ENCODE measurements at regions not wholly inside any gene's neighbourhood (a gene's known extent, or its start where the extent isn't known, plus 50 kb on each side); places are given as distances from the start of the nearest gene placed in this dataset.

DNA sequence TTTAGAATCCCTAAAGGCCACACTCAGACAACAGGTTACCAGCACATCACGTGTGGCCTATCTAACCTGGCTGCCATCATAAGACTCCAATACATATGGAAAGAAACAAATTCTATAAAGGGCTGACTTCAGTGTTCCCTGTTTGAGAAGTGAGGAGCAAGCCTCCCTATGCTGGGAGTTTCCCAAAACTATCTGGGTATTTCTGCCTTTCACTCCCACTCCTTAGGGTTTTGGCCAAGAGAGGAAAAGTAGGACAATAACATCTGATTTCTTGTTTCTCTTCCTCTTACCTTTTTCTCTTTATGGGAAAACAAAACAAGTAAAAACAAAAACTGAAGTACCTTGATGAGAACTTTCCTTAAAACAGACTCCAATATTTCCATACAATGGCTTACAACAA, 121.5 kb upstream of the COL8A1 start:
- DNase-seq (ENCODE audit: low read depth): no peak
- TF ChIP-seq, protein P1, sequence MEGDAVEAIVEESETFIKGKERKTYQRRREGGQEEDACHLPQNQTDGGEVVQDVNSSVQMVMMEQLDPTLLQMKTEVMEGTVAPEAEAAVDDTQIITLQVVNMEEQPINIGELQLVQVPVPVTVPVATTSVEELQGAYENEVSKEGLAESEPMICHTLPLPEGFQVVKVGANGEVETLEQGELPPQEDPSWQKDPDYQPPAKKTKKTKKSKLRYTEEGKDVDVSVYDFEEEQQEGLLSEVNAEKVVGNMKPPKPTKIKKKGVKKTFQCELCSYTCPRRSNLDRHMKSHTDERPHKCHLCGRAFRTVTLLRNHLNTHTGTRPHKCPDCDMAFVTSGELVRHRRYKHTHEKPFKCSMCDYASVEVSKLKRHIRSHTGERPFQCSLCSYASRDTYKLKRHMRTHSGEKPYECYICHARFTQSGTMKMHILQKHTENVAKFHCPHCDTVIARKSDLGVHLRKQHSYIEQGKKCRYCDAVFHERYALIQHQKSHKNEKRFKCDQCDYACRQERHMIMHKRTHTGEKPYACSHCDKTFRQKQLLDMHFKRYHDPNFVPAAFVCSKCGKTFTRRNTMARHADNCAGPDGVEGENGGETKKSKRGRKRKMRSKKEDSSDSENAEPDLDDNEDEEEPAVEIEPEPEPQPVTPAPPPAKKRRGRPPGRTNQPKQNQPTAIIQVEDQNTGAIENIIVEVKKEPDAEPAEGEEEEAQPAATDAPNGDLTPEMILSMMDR (conservative IDR thresholded peaks at IDR 0.05; ENCODE audit: low read depth, low read length): no peak
- H3K4me3 ChIP-seq (ENCODE audit: low read depth, low read length): no peak overlapping the region

DNA sequence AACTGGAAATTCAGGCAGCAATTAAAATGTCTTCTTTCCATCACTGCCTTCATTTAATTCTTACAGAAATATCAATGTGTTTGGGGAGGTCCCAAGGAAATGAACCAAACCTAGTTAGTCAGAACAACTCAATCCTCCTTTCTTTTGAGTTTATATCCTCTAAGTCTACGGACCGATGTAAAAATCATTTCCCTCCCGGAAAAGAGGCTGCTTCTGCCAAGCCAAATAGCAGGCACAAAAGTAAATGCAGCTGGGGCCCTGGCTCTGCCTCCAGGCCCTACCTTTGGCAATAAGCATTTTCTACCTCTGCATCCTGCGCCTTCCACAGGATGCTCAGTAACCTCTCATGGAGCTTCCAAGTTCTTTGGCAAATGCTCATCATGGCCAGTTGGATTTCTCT, 122.5 kb upstream of the COL8A1 start:
- no peak overlapping the region for H3K4me3 ChIP-seq (ENCODE audit: low read depth, low read length)
- TF ChIP-seq, protein P1 (conservative IDR thresholded peaks at IDR 0.05; ENCODE audit: low read depth, low read length): no peak
- no peak for DNase-seq (ENCODE audit: low read depth)

DNA sequence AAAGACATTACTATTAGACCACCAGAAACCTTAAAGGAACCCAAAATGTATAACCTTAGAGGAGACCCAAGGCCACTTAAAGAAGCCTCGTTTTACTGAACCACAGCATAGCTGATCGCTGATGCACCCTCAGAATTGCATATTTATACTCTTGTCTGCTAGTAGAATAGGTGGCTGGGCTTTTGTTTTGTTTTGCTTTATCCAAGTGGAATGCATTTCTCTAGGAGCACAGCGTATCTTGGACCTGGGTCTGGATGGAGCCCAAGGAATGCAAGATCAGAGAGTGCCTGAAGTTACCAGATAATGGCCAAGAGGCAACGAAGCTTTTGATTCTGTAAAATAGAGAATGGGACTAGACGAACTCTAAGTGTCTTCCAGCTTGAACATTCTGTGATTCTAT, 129.2 kb upstream of the COL8A1 start:
- peak; percentile 91 for DNase-seq (ENCODE audit: low read depth)
- no peak overlapping the region for H3K4me3 ChIP-seq (ENCODE audit: low read depth, low read length)
- TF ChIP-seq, protein P1 (conservative IDR thresholded peaks at IDR 0.05; ENCODE audit: low read depth, low read length): no peak

DNA sequence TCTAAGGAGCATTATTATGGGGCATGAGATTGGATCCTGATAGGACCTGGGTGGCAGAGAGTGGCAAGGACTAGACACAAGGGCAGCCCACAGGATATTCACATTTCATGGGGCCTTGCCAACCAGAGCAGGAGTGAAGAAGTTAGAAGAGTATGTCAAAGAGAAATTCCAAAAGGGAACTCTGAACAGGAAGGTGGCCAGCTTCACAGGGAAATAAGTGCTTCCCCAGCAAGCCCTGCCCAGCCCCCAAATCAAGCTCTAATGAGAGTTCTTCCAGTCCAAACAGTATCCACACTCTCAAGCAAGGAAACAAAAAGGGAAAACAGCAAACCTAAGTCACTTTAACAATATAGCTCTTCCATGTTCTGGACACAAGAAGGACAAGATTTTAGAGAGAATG, 130.2 kb upstream of the COL8A1 start:
- TF ChIP-seq, protein P1 (conservative IDR thresholded peaks at IDR 0.05; ENCODE audit: low read depth, low read length): no peak
- no peak overlapping the region for H3K4me3 ChIP-seq (ENCODE audit: low read depth, low read length)
- DNase-seq (ENCODE audit: low read depth): no peak

DNA sequence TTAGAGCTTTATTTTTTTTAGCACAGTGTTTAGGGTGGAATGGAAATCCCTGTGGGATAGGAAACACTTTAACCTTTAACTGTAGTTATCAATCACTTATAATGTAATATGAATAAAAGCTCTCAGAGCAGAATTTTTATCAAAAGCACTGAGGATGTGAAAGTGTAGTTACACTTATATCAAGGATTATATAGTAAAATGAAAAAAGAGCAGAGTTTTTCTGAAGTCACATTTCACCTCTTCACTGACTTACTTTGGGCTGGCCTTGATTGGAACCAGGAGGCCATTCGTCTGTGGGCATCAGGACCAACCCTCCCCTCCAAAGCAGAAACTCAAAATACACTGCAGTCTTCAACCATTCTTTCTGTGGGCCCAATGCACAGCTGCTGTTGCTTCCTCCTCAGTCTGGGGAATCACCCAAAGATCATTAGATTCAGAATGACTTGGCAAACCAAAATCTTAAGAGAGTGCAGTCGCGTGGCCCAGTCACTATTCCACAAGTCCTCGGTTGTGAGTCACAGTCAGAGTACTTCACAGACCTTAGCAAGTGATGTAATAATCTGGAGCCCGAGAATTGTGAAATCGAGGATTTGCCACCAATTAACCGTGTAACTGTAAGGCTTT, 132.6 kb upstream of the COL8A1 start:
- TF ChIP-seq, protein P1 (conservative IDR thresholded peaks at IDR 0.05; ENCODE audit: low read depth, low read length): no peak
- DNase-seq (ENCODE audit: low read depth): peak; percentile 95
- H3K4me3 ChIP-seq (ENCODE audit: low read depth, low read length): no peak overlapping the region

DNA sequence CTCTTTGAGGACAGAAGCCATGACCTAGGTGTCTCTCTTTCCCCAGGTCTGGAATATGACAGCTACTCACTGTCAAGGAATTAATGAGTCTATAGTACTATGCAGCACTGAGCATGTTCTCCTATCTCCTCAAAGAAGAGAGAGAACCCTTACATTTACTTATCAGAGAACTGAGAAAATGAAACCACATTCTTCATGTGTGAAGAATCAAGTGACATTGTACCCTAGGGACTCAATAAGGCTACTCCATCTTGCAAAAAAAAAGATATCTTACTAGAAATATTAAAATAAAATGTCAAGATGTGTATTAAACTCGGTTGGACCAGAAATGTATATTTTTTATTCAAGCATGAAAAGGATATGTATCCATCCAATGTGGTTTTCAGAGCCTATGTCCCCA, 133.2 kb upstream of the COL8A1 start:
- TF ChIP-seq, protein P1 (conservative IDR thresholded peaks at IDR 0.05; ENCODE audit: low read depth, low read length): no peak
- H3K4me3 ChIP-seq (ENCODE audit: low read depth, low read length): no peak overlapping the region
- peak; percentile 50 for DNase-seq (ENCODE audit: low read depth)

DNA sequence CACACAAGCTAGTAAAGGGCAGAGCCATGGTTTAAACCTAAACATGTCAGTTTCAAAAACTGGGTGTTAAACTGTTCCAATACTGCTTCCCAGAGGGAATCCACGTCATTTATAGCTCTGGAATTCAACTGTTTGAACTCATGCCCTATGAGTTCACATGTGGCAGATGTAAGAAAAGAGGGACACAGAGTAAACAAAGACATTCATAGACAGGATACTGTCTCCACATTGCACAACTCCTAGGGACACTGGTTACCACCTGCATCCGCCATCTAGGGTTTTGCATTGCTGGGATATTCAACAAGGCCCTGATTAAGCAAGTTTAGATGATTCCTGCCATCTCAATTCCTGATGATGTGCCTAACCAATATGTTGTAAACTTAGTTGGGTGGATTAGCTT, 134.1 kb upstream of the COL8A1 start:
- DNase-seq (ENCODE audit: low read depth): peak; percentile 63
- no peak overlapping the region for H3K4me3 ChIP-seq (ENCODE audit: low read depth, low read length)
- TF ChIP-seq, protein P1 (conservative IDR thresholded peaks at IDR 0.05; ENCODE audit: low read depth, low read length): no peak

All from choroid plexus epithelial cell (primary cell).